Activated naive CD4-positive, alpha-beta T cell treated with anti-CD3 and anti-CD28 coated beads for 36 hours (primary cell): ENCODE measurements at regions not wholly inside any gene's neighbourhood (a gene's known extent, or its start where the extent isn't known, plus 50 kb on each side); places are given as distances from the start of the nearest gene placed in this dataset.

Experiments
- CTCF ChIA-PET: fragments of 350-600 bp; sonication (Branson Sonifier 250); formaldehyde crosslinking; loops from one replicate; lab custom pipeline; 2021; ENCODE audit warnings: antibody characterized with exemption; lab: Charles Lee
- DNase-seq: peaks from one replicate; pipeline ENCODE4 v3.0.0-alpha.2; 2020
- H3K27ac Mint-ChIP-seq: one replicate; pipeline ENCODE4 v1.8.0; 2021; ENCODE audit warnings: mild to moderate bottlenecking, mixed read lengths
- H3K27me3 Mint-ChIP-seq: one replicate; pipeline ENCODE4 v1.8.0; 2021; ENCODE audit warnings: low read depth, mixed read lengths
- H3K36me3 Mint-ChIP-seq: one replicate; pipeline ENCODE4 v1.8.0; 2021; ENCODE audit warnings: low read depth, mixed read lengths
- H3K4me1 Mint-ChIP-seq: one replicate; pipeline ENCODE4 v1.8.0; 2021; ENCODE audit warnings: low read depth, mixed read lengths
- H3K4me3 Mint-ChIP-seq: one replicate; pipeline ENCODE4 v1.8.0; 2021; ENCODE audit warnings: mild to moderate bottlenecking, moderate library complexity, mixed read lengths
- H3K9me3 Mint-ChIP-seq: one replicate; pipeline ENCODE4 v1.8.0; 2021; ENCODE audit warnings: mixed read lengths
- intact Hi-C: fragments of 100-400 bp; cut with micrococcal nuclease; formaldehyde crosslinking; loops from one replicate; pipeline ENCODE4 v1.15.1; 2023

DNA sequence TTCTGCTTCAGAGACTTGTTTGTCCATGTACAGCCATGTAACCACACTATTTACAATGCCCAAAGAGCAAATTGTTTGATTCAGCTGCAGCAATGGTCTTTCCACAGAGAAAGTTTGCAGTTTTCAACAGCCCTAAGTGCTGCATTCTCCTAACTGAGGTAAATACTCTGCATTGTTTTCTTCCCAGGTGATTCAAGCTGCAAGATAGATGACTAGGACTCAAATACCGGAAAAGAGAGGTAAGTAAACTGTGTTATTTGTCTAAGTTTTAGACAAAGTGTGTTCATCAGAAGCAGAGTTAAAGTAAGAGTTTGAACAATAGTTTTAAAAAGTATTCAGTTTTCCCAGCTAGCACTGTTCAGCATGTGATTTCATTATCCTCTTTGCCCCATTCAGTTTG, 1046.7 kb upstream of the C9orf72 start:
- Mint-ChIP-seq H3K27ac (no peak overlapping the region), H3K4me3 (no peak overlapping the region), H3K36me3 (no peaks in the 10 kb centered on the region), H3K9me3 (peaks cover 7% of the 10 kb centered on the region), H3K4me1 (no peaks in the 10 kb centered on the region), H3K27me3 (no peaks in the 10 kb centered on the region)
- intact Hi-C loops, result no loop called here
- DNase-seq, result no peak
- CTCF ChIA-PET, result no interaction called here

DNA sequence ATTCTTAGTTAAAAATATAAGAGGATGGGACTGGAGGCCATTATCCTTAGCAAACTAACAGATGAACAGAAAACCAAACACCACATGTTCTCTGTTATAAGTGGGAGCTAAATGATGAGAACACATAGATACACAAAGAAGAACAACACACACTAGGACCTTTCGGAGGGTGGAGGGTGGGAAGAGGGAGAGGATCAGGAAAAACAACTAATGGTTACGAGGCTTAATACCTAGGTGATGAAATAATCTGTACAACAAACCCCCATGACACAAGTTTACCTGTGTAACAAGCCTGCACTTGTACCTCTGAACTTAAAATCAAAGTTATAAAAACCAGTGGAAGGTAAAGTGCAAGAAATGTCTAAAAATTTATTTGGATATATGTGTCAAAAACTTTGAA, 1047.4 kb upstream of the C9orf72 start:
- peaks cover 7% of the 10 kb centered on the region for H3K9me3 Mint-ChIP-seq
- no peaks in the 10 kb centered on the region for H3K36me3 Mint-ChIP-seq
- no peak overlapping the region for H3K4me3 Mint-ChIP-seq
- no peak for DNase-seq
- intact Hi-C loops, result no loop called here
- CTCF ChIA-PET, result no interaction called here
- no peak overlapping the region for H3K27ac Mint-ChIP-seq
- no peaks in the 10 kb centered on the region for H3K4me1 Mint-ChIP-seq
- no peaks in the 10 kb centered on the region for H3K27me3 Mint-ChIP-seq

GRCh38 chr9:28624771-28625170, 1051.5 kb upstream of the C9orf72 start:
- CTCF ChIA-PET, result no interaction called here
- Mint-ChIP-seq H3K27ac (no peak overlapping the region), H3K27me3 (no peaks in the 10 kb centered on the region), H3K36me3 (no peaks in the 10 kb centered on the region), H3K4me1 (no peaks in the 10 kb centered on the region), H3K9me3 (peaks cover 9% of the 10 kb centered on the region), H3K4me3 (no peak overlapping the region)
- intact Hi-C loops, result no loop called here
- no peak for DNase-seq

- H3K27me3 Mint-ChIP-seq, result no peaks in the 10 kb centered on the region
- intact Hi-C loops, result no loop called here
- H3K4me3 Mint-ChIP-seq, result no peak overlapping the region
- no peak for DNase-seq
- no peaks in the 10 kb centered on the region for H3K4me1 Mint-ChIP-seq
- no peaks in the 10 kb centered on the region for H3K36me3 Mint-ChIP-seq
- peaks cover 9% of the 10 kb centered on the region for H3K9me3 Mint-ChIP-seq
- CTCF ChIA-PET, result interaction anchor here (0.5 kb wide), 1 partner anchor 17 kb away, joined by 3 read pairs; no protein-coding TSS in a partner anchor
- no peak overlapping the region for H3K27ac Mint-ChIP-seq
These were observed 1054.8 kb upstream of the C9orf72 start for GRCh38 chr9:28628031-28628430.

- intact Hi-C loops, result no loop called here
- CTCF ChIA-PET, result no interaction called here
- Mint-ChIP-seq H3K27me3 (no peaks in the 10 kb centered on the region), H3K4me1 (no peaks in the 10 kb centered on the region), H3K4me3 (no peak overlapping the region), H3K9me3 (peaks cover 7% of the 10 kb centered on the region), H3K36me3 (no peaks in the 10 kb centered on the region), H3K27ac (no peak overlapping the region)
- DNase-seq, result no peak
These were observed 1075.4 kb upstream of the C9orf72 start for GRCh38 chr9:28648723-28649122.

- no peaks in the 10 kb centered on the region for H3K27me3 Mint-ChIP-seq
- CTCF ChIA-PET, result no interaction called here
- no peak overlapping the region for H3K27ac Mint-ChIP-seq
- DNase-seq, result no peak
- intact Hi-C loops, result no loop called here
- no peak overlapping the region for H3K4me3 Mint-ChIP-seq
- H3K4me1 Mint-ChIP-seq, result no peaks in the 10 kb centered on the region
- H3K9me3 Mint-ChIP-seq, result peaks cover 3% of the 10 kb centered on the region
- no peaks in the 10 kb centered on the region for H3K36me3 Mint-ChIP-seq
These were observed 1077.0 kb upstream of the C9orf72 start for GRCh38 chr9:28650327-28650726.

GRCh38 chr9:28651050-28651722, 1077.9 kb upstream of the C9orf72 start:
- Mint-ChIP-seq H3K4me1 (no peaks in the 10 kb centered on the region), H3K36me3 (no peaks in the 10 kb centered on the region), H3K27me3 (no peaks in the 10 kb centered on the region), H3K9me3 (peaks cover 2% of the 10 kb centered on the region), H3K4me3 (no peak overlapping the region), H3K27ac (no peak overlapping the region)
- intact Hi-C loops, result no loop called here
- no peak for DNase-seq
- CTCF ChIA-PET, result no interaction called here

DNA sequence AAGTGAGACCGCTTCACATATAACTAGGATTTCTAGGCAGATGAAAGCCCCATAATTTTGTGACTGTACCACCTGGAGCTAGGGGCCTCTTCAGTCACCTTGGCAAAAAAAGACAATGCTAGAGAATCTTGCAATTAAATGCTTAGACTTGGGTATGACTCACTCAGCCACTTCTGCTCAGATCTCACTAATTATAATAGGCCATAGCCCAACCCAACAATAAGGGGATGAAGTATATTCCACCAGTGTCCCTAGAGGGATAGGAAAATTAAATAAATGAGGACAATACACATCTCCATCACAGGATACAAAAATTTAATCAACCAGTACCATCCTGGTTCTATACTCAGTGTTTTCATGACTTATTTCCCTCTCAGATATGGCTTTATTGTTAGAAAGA, 1079.9 kb upstream of the C9orf72 start:
- CTCF ChIA-PET, result no interaction called here
- peaks cover 3% of the 10 kb centered on the region for H3K9me3 Mint-ChIP-seq
- H3K4me1 Mint-ChIP-seq, result no peaks in the 10 kb centered on the region
- H3K36me3 Mint-ChIP-seq, result no peaks in the 10 kb centered on the region
- H3K27me3 Mint-ChIP-seq, result no peaks in the 10 kb centered on the region
- no peak for DNase-seq
- H3K27ac Mint-ChIP-seq, result no peak overlapping the region
- intact Hi-C loops, result no loop called here
- no peak overlapping the region for H3K4me3 Mint-ChIP-seq

DNA sequence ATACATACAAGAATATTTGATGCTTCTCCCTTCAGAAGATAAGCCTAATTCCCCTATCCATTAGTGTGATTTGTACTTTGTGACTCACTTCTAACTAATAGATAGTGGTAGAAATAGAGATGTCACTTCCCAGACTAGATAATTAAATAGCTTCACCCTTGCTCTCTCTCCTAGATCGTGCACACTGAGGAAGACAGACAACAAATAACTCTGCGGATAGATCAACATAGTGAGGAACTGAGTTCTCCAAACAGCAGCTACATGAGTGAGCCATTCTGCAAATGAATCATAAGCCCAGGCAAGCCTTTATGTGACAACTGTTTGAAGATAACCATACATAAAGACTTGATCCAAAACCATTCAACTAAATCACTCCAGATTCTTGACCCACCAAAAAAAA, 1083.4 kb upstream of the C9orf72 start:
- Mint-ChIP-seq H3K4me3 (no peak overlapping the region), H3K4me1 (no peaks in the 10 kb centered on the region), H3K27ac (no peak overlapping the region), H3K27me3 (no peaks in the 10 kb centered on the region), H3K36me3 (no peaks in the 10 kb centered on the region), H3K9me3 (peaks cover 3% of the 10 kb centered on the region)
- CTCF ChIA-PET, result no interaction called here
- no peak for DNase-seq
- intact Hi-C loops, result no loop called here

- no peaks in the 10 kb centered on the region for H3K4me1 Mint-ChIP-seq
These were observed 1088.6 kb upstream of the C9orf72 start for GRCh38 chr9:28661853-28662252.

DNA sequence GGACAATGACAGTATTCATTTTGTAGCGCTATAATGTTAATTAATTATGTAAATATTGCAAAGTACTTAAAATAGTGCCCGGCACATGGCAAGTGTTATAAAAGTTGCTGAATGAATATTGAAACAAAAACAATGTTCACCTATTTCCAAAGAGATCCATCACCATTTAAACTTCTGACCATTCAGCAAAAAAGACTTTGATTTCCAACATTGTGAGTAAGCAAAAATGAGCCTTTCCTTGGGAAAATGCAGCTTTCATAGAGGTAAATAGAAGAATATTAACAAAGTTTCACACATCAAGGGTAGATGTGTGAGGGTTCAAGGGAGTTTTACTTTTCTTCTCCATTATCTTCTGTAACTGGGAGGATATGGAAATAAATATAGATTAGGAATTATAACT, 1089.4 kb upstream of the C9orf72 start:
- H3K27ac Mint-ChIP-seq, result no peak overlapping the region
- CTCF ChIA-PET, result interaction anchor here (0.5 kb wide), 1 partner anchor 473 kb away, joined by 3 read pairs; no protein-coding TSS in a partner anchor
- intact Hi-C loops, result no loop called here
- no peak overlapping the region for H3K4me3 Mint-ChIP-seq
- H3K27me3 Mint-ChIP-seq, result no peaks in the 10 kb centered on the region
- DNase-seq, result no peak
- no peaks in the 10 kb centered on the region for H3K9me3 Mint-ChIP-seq
- no peaks in the 10 kb centered on the region for H3K4me1 Mint-ChIP-seq
- H3K36me3 Mint-ChIP-seq, result no peaks in the 10 kb centered on the region

More at GRCh38 chr9:28661853-28662252, 1088.6 kb upstream of the C9orf72 start:
- CTCF ChIA-PET, result no interaction called here
- intact Hi-C loops, result no loop called here
- no peak for DNase-seq
- no peak overlapping the region for H3K27ac Mint-ChIP-seq
- H3K27me3 Mint-ChIP-seq, result no peaks in the 10 kb centered on the region
- H3K4me3 Mint-ChIP-seq, result no peak overlapping the region
- H3K9me3 Mint-ChIP-seq, result no peaks in the 10 kb centered on the region
- H3K36me3 Mint-ChIP-seq, result no peaks in the 10 kb centered on the region

- intact Hi-C loops, result no loop called here
- Mint-ChIP-seq H3K27me3 (no peaks in the 10 kb centered on the region), H3K27ac (no peak overlapping the region), H3K4me3 (no peak overlapping the region), H3K4me1 (no peaks in the 10 kb centered on the region), H3K9me3 (no peaks in the 10 kb centered on the region), H3K36me3 (no peaks in the 10 kb centered on the region)
- CTCF ChIA-PET, result no interaction called here
- no peak for DNase-seq
These were observed 1094.9 kb upstream of the C9orf72 start for GRCh38 chr9:28668158-28668557.

- no peak overlapping the region for H3K4me3 Mint-ChIP-seq
- peaks cover 2% of the 10 kb centered on the region for H3K9me3 Mint-ChIP-seq
- no peaks in the 10 kb centered on the region for H3K4me1 Mint-ChIP-seq
- CTCF ChIA-PET, result no interaction called here
- no peaks in the 10 kb centered on the region for H3K36me3 Mint-ChIP-seq
- H3K27ac Mint-ChIP-seq, result no peak overlapping the region
- H3K27me3 Mint-ChIP-seq, result no peaks in the 10 kb centered on the region
- intact Hi-C loops, result no loop called here
- DNase-seq, result no peak
These were observed 1097.7 kb upstream of the C9orf72 start for GRCh38 chr9:28671000-28671399.
